GM12878 (cell line): ENCODE measurements at regions not wholly inside any gene's neighbourhood (a gene's known extent, or its start where the extent isn't known, plus 50 kb on each side); places are given as distances from the start of the nearest gene placed in this dataset.

Experiments
- NFYB ChIP-seq: IDR thresholded peaks from 2 replicates; pipeline ENCODE4 v1.6.1; 2011; ENCODE audit warnings: low read depth, mild to moderate bottlenecking, low read length, improper control_type of control experiment, moderate library complexity; ENCODE audit not compliant: insufficient read depth
- ZNF207 ChIP-seq: fragments of 450-650 bp; IDR thresholded peaks from 2 replicates; pipeline ENCODE4 v1.6.1; 2014; ENCODE audit warnings: antibody characterized with exemption, mild to moderate bottlenecking, borderline replicate concordance
- TF ChIP-seq, protein P1 (sequence below), 3 experiments: IDR thresholded peaks in 2 of 3; conservative IDR thresholded peaks in 1 of 3; 2 replicates each; pipeline ENCODE4 v1.5.1; 2011; ENCODE audit warnings: low read depth in 3 of 3, low read length in 3 of 3, mild to moderate bottlenecking in 3 of 3, control low read depth in 2 of 3, moderate library complexity in 2 of 3, inconsistent platforms in 1 of 3, mixed read lengths in 1 of 3; ENCODE audit not compliant: control insufficient read depth in 2 of 3, insufficient read depth in 1 of 3; ENCODE audit errors: extremely low read depth in 1 of 3
- TF ChIP-seq, protein P2 (sequence below): fragments of 450-650 bp; formaldehyde crosslinking; IDR thresholded peaks from 2 replicates; pipeline ENCODE4 v1.5.0; 2022; ENCODE audit warnings: mild to moderate bottlenecking, missing genetic modification characterization

DNA sequence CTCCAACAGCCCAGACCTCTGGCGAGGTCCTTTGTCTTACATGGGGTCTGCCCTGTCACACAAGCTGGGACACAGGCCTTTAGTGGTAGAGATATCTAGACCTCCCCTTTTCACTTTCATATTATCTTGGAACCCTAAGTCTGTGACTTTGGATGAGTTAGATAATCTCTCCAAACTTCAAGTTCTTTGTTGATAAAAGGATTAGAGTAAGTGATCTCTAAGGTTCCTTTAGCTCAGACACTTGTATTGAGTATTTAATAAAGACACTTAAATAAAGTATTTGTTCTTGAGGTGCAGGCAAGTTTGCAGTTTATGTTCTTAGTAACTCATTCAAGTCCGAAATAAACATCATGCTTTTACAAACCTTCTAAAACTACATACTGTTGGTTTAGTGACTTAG, 459.6 kb downstream of the SHQ1 start:
- TF ChIP-seq, protein P1, sequence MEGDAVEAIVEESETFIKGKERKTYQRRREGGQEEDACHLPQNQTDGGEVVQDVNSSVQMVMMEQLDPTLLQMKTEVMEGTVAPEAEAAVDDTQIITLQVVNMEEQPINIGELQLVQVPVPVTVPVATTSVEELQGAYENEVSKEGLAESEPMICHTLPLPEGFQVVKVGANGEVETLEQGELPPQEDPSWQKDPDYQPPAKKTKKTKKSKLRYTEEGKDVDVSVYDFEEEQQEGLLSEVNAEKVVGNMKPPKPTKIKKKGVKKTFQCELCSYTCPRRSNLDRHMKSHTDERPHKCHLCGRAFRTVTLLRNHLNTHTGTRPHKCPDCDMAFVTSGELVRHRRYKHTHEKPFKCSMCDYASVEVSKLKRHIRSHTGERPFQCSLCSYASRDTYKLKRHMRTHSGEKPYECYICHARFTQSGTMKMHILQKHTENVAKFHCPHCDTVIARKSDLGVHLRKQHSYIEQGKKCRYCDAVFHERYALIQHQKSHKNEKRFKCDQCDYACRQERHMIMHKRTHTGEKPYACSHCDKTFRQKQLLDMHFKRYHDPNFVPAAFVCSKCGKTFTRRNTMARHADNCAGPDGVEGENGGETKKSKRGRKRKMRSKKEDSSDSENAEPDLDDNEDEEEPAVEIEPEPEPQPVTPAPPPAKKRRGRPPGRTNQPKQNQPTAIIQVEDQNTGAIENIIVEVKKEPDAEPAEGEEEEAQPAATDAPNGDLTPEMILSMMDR (IDR thresholded peaks at IDR 0.05 in 2 of 3, conservative IDR thresholded peaks at IDR 0.05 in 1 of 3; ENCODE audit: control insufficient read depth in 2 of 3, extremely low read depth in 1 of 3, insufficient read depth in 1 of 3, low read depth in 3 of 3, low read length in 3 of 3): no peak
- TF ChIP-seq ZNF207 (no peak), NFYB (no peak)
- TF ChIP-seq, protein P2, sequence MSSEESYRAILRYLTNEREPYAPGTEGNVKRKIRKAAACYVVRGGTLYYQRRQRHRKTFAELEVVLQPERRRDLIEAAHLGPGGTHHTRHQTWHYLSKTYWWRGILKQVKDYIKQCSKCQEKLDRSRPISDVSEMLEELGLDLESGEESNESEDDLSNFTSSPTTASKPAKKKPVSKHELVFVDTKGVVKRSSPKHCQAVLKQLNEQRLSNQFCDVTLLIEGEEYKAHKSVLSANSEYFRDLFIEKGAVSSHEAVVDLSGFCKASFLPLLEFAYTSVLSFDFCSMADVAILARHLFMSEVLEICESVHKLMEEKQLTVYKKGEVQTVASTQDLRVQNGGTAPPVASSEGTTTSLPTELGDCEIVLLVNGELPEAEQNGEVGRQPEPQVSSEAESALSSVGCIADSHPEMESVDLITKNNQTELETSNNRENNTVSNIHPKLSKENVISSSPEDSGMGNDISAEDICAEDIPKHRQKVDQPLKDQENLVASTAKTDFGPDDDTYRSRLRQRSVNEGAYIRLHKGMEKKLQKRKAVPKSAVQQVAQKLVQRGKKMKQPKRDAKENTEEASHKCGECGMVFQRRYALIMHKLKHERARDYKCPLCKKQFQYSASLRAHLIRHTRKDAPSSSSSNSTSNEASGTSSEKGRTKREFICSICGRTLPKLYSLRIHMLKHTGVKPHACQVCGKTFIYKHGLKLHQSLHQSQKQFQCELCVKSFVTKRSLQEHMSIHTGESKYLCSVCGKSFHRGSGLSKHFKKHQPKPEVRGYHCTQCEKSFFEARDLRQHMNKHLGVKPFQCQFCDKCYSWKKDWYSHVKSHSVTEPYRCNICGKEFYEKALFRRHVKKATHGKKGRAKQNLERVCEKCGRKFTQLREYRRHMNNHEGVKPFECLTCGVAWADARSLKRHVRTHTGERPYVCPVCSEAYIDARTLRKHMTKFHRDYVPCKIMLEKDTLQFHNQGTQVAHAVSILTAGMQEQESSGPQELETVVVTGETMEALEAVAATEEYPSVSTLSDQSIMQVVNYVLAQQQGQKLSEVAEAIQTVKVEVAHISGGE (CRISPR knock-in tag): no peak
